Left lung (tissue), 4 donors: ENCODE measurements at regions not wholly inside any gene's neighbourhood (a gene's known extent, or its start where the extent isn't known, plus 50 kb on each side); places are given as distances from the start of the nearest gene placed in this dataset.
"Not testable (repeated sequence)": the region's sequence is repeated elsewhere in the genome, so short reads cannot be mapped to it uniquely, and the experiment has no call there.

ENCODE experiments used
- ATAC-seq: fragments of 200-7000 bp; cut with Tn5 transposase; one replicate; pipeline ENCODE4 v1.9.1; 2020; ENCODE audit warnings: moderate library complexity
- DNase-seq, 4 donors: peaks; one replicate each; pipeline ENCODE4 v3.0.0-alpha.2; 2013 to 2020
- H3K27ac ChIP-seq, 2 donors: fragments of 200-600 bp; sonication (generic) in 1 of 2; one replicate each; pipeline versions ENCODE4 v1.5.0 to v1.8.0; 2020 to 2021
- H3K27me3 ChIP-seq, 2 donors: fragments of 200-600 bp; sonication (generic) in 1 of 2; one replicate each; pipeline versions ENCODE4 v1.5.0 to v1.8.0; 2020 to 2021
- H3K36me3 ChIP-seq, 2 donors: fragments of 200-600 bp; sonication (generic) in 1 of 2; one replicate each; pipeline versions ENCODE4 v1.5.0 to v1.8.0; 2020 to 2021
- H3K4me1 ChIP-seq, 2 donors: fragments of 200-600 bp; one replicate each; pipeline ENCODE4 v1.8.0; 2021
- H3K4me3 ChIP-seq, 2 donors: fragments of 200-600 bp; sonication (generic) in 1 of 2; one replicate each; pipeline versions ENCODE4 v1.5.0 to v1.8.0; 2020 to 2021; ENCODE audit warnings: mild to moderate bottlenecking in 1 of 2
- H3K9me3 ChIP-seq, 2 donors: fragments of 200-600 bp; sonication (generic) in 1 of 2; one replicate each; pipeline versions ENCODE4 v1.5.0 to v1.8.0; 2020 to 2021
- intact Hi-C, 2 donors: fragments of 100-400 bp; cut with DNase I; formaldehyde crosslinking; loops; one replicate each; pipeline versions ENCODE4 v1.11.2 to v1.14.2; 2022
- TF ChIP-seq, protein P1 (sequence below), 2 donors: fragments of 200-600 bp; sonication (generic) in 1 of 2; IDR thresholded peaks; one replicate each; pipeline versions ENCODE4 v1.5.0 to v1.8.0; 2021; ENCODE audit warnings: antibody characterized with exemption in 2 of 2
- donor health status: DM: no; HTN: yes; CAD: no.
- donor health status: DM: no; HTN: no; CAD: no.

DNA sequence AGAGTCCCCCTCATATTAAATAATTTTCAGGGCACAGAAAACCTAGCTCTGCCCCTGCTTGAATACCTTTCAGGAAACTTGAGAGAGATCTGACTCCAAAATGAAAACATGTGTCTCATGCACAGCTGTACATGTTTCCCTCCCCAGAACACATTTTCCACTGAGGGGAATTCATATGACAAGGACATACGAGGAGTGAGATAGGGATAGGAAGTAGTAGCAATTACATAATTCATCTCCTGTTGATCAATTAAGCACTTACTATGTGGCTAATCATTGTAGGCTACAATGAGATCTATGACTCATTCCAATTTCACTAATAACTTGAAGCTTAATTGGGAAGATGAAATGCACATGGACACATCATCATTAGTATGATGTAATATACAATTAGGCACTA is 302.1 kb downstream of the PCDH11X start:
- H3K4me3 ChIP-seq, intact Hi-C loops, H3K4me1 ChIP-seq, H3K9me3 ChIP-seq, ATAC-seq, H3K27me3 ChIP-seq, H3K36me3 ChIP-seq, DNase-seq, H3K27ac ChIP-seq: not testable (repeated sequence)

DNA sequence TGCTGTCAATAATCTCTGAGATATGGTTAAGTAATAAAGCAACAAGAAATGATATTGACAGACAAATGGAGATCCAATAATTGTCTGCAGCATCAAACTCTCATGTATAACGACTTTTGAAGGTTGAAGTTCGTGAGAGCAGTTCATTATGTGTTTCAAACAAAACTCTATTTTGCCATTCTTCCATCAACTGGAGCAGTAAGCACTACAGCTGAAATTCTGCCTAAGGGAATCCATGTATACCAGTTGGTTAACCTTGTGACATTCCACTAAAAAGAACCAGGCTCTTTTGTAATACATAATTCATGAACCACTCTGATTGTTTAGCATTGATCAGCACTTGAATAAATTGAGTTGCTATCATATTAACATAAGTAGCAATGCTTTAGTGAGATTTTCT is 311.6 kb downstream of the PCDH11X start:
- H3K4me3 ChIP-seq, intact Hi-C loops, H3K27ac ChIP-seq, H3K4me1 ChIP-seq, H3K9me3 ChIP-seq, DNase-seq, H3K27me3 ChIP-seq, H3K36me3 ChIP-seq, ATAC-seq: not testable (repeated sequence)

DNA sequence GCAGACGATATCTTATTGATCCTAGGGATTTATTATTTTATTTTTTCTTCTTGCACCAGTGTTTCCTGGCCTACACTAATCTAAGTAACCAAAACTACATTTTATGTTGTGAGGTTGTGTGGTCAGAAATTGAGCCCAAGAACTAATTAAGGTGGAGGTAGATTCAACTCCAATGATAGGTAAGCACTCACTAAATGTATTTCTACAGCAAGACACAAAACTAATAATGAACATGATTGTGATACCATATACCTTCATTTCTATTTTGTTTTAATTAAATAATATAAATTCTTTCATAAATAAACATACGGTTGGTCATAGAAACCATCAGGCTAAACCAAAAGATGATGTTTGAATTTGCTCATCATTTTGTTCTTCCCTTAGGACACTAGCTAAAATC is 319.0 kb downstream of the PCDH11X start:
- H3K27ac ChIP-seq, H3K4me3 ChIP-seq, ATAC-seq, H3K4me1 ChIP-seq, H3K9me3 ChIP-seq, H3K27me3 ChIP-seq, H3K36me3 ChIP-seq, intact Hi-C loops, DNase-seq: not testable (repeated sequence)

- intact Hi-C loops, ATAC-seq, H3K27me3 ChIP-seq, DNase-seq, H3K36me3 ChIP-seq, H3K4me3 ChIP-seq, H3K9me3 ChIP-seq, H3K4me1 ChIP-seq, H3K27ac ChIP-seq: not testable (repeated sequence)
Observed at GRCh38 chrX:92100095-92100494, 320.9 kb downstream of the PCDH11X start.

DNA sequence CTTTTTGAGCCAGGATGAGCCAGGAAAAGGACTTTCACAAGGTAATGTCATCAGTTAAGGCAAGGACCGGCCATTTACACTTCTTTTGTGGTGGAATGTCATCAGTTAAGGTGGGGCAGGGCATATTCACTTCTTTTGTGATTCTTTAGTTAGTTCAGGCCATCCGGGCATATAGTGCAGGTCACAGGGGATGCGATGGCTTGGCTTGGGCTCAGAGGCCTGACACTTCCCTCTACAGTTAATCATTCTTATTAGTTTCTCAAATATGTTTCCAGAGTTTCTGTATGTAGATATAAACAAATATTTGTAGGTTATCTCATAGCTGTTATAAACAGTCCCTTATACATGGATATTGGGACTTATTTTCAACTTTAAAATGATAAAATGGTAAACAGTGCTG is 326.5 kb downstream of the PCDH11X start:
- H3K9me3 ChIP-seq, H3K4me1 ChIP-seq, ATAC-seq, H3K27ac ChIP-seq, intact Hi-C loops, H3K4me3 ChIP-seq, H3K36me3 ChIP-seq, H3K27me3 ChIP-seq, DNase-seq: not testable (repeated sequence)

- H3K36me3 ChIP-seq, H3K27ac ChIP-seq, H3K4me1 ChIP-seq, DNase-seq, intact Hi-C loops, H3K4me3 ChIP-seq, H3K9me3 ChIP-seq, H3K27me3 ChIP-seq, ATAC-seq: not testable (repeated sequence)
Observed at GRCh38 chrX:92106671-92107070, 327.5 kb downstream of the PCDH11X start.

- ATAC-seq, intact Hi-C loops, H3K4me3 ChIP-seq, H3K27ac ChIP-seq, H3K27me3 ChIP-seq, H3K36me3 ChIP-seq, DNase-seq, H3K9me3 ChIP-seq, H3K4me1 ChIP-seq: not testable (repeated sequence)
Observed at GRCh38 chrX:92110410-92110911, 331.3 kb downstream of the PCDH11X start.

- H3K4me1 ChIP-seq, H3K27me3 ChIP-seq, H3K27ac ChIP-seq, H3K36me3 ChIP-seq, H3K9me3 ChIP-seq, H3K4me3 ChIP-seq, DNase-seq, intact Hi-C loops, ATAC-seq: not testable (repeated sequence)
Observed at GRCh38 chrX:92117701-92118100, 338.5 kb downstream of the PCDH11X start.

DNA sequence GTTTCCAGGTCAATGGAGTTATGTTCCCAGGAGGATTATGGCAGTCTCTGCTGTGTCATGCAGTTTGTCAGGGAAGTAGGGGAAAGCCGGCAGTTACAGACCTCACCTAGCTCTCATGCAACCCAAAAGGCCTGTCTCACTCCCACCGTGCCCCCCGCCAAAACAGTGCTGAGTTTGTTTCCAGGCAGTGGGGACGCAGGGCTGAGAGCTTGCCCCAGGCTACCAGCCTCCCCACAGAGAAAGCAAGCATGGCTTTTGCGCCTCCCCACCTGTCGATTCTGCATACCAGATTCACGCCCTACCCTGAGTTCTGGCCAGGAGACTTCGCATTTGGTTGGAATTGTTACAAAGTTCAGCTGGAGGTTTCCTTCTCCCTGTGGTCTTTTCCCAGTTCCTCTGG is 383.9 kb downstream of the PCDH11X start:
- H3K27ac ChIP-seq, DNase-seq, H3K36me3 ChIP-seq, H3K9me3 ChIP-seq, ATAC-seq, intact Hi-C loops, H3K4me3 ChIP-seq, H3K27me3 ChIP-seq, H3K4me1 ChIP-seq: not testable (repeated sequence)

- DNase-seq (no peak), ATAC-seq (no peak)
- intact Hi-C loops = no loop called here
- Histone ChIP-seq H3K4me1 (no peaks in the 10 kb centered on the region), H3K4me3 (no peak overlapping the region), H3K36me3 (no peaks in the 10 kb centered on the region), H3K9me3 (no peaks in the 10 kb centered on the region), H3K27ac (no peak overlapping the region), H3K27me3 (no peaks in the 10 kb centered on the region)
- TF ChIP-seq, protein P1, sequence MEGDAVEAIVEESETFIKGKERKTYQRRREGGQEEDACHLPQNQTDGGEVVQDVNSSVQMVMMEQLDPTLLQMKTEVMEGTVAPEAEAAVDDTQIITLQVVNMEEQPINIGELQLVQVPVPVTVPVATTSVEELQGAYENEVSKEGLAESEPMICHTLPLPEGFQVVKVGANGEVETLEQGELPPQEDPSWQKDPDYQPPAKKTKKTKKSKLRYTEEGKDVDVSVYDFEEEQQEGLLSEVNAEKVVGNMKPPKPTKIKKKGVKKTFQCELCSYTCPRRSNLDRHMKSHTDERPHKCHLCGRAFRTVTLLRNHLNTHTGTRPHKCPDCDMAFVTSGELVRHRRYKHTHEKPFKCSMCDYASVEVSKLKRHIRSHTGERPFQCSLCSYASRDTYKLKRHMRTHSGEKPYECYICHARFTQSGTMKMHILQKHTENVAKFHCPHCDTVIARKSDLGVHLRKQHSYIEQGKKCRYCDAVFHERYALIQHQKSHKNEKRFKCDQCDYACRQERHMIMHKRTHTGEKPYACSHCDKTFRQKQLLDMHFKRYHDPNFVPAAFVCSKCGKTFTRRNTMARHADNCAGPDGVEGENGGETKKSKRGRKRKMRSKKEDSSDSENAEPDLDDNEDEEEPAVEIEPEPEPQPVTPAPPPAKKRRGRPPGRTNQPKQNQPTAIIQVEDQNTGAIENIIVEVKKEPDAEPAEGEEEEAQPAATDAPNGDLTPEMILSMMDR (IDR thresholded peaks at IDR 0.05) = no peak
Observed at GRCh38 chrX:92209936-92210335, 430.8 kb downstream of the PCDH11X start.
